Tibial nerve (tissue), 4 donors: ENCODE measurements at regions not wholly inside any gene's neighbourhood (a gene's known extent, or its start where the extent isn't known, plus 50 kb on each side); places are given as distances from the start of the nearest gene placed in this dataset.

ENCODE experiments used
- DNase-seq, 2 donors: peaks; one replicate each; pipeline ENCODE4 v3.0.0-alpha.2; 2019; ENCODE audit warnings: low spot score in 2 of 2
- H3K27ac ChIP-seq, 4 donors: fragments of 200-600 bp; sonication (generic) in 3 of 4; one replicate each; pipeline ENCODE4 v1.5.1; 2017 to 2019; ENCODE audit warnings: mild to moderate bottlenecking in 1 of 4
- H3K27me3 ChIP-seq, 2 donors: fragments of 200-600 bp; sonication (generic) in 1 of 2; one replicate each; pipeline versions ENCODE4 v1.5.1 to v1.6.0; 2017 to 2019
- H3K36me3 ChIP-seq, 3 donors: fragments of 200-600 bp; sonication (generic); one replicate each; pipeline ENCODE4 v1.5.1; 2018 to 2019
- H3K4me1 ChIP-seq, 4 donors: fragments of 200-600 bp; sonication (generic) in 3 of 4; one replicate each; pipeline ENCODE4 v1.5.1; 2017 to 2019
- H3K4me3 ChIP-seq, 4 donors: fragments of 200-600 bp; sonication (generic) in 3 of 4; one replicate each; pipeline ENCODE4 v1.5.1; 2017 to 2019; ENCODE audit warnings: mild to moderate bottlenecking in 1 of 4, moderate library complexity in 1 of 4
- H3K9me3 ChIP-seq, 4 donors: fragments of 200-600 bp; sonication (generic) in 3 of 4; one replicate each; pipeline ENCODE4 v1.5.1; 2017 to 2019
- CTCF ChIP-seq, 5 experiments: fragments of 200-600 bp in 3 of 5; fragments of 450-650 bp in 2 of 5; sonication (generic) in 3 of 5; IDR thresholded peaks; one replicate each; pipeline ENCODE4 v1.5.1; 2016 to 2019; ENCODE audit warnings: antibody characterized with exemption in 5 of 5, mild to moderate bottlenecking in 3 of 5, moderate library complexity in 2 of 5
- EP300 ChIP-seq, 2 donors: sonication (generic); formaldehyde crosslinking; IDR thresholded peaks; one replicate each; pipeline ENCODE4 v1.6.1; 2017; ENCODE audit warnings: antibody characterized with exemption in 2 of 2, mild to moderate bottlenecking in 1 of 2
- POLR2A ChIP-seq, 2 donors: fragments of 450-650 bp; IDR thresholded peaks; one replicate each; pipeline ENCODE4 v1.6.1; 2017; ENCODE audit warnings: antibody characterized with exemption in 2 of 2, mild to moderate bottlenecking in 2 of 2, moderate library complexity in 2 of 2
- WGBS, 2 donors: methylation state at CpG; one replicate each; pipeline ENCODE4 v1.1.5; 2018; 5-methylcytosine and 5-hydroxymethylcytosine counted together

GRCh38 chr5:84791730-84792129 is 407.1 kb upstream of the EDIL3 start:
- 68 to 73% methylated on average over 3 of the region's 3 CpGs for WGBS, 2 donors
- Histone ChIP-seq H3K4me3 (no peak overlapping the region), H3K27me3 (no peaks in the 10 kb centered on the region), H3K9me3 (peaks cover 0 to 5% (median 0%) of the 10 kb centered on the region in 4 donors), H3K36me3 (no peaks in the 10 kb centered on the region), H3K27ac (no peak overlapping the region), H3K4me1 (peaks cover 0 to 4% (median 0%) of the 10 kb centered on the region in 4 donors)
- DNase-seq = no peak
- TF ChIP-seq POLR2A (IDR thresholded peaks at IDR 0.05) (no peak), EP300 (IDR thresholded peaks at IDR 0.05) (no peak), CTCF (IDR thresholded peaks at IDR 0.05) (no peak)

- Histone ChIP-seq H3K27ac (peak overlapping the region in 1 of 4 donors; percentile 11), H3K27me3 (no peaks in the 10 kb centered on the region), H3K4me1 (peaks cover 0 to 4% (median 0%) of the 10 kb centered on the region in 4 donors), H3K4me3 (no peak overlapping the region), H3K36me3 (no peaks in the 10 kb centered on the region), H3K9me3 (peaks cover 0 to 5% (median 0%) of the 10 kb centered on the region in 4 donors)
- no peak for DNase-seq
- TF ChIP-seq POLR2A (IDR thresholded peaks at IDR 0.05) (no peak), CTCF (IDR thresholded peaks at IDR 0.05) (no peak), EP300 (IDR thresholded peaks at IDR 0.05) (no peak)
Measured at GRCh38 chr5:84791138-84791537, 406.5 kb upstream of the EDIL3 start.

- H3K27me3 ChIP-seq = no peaks in the 10 kb centered on the region
- H3K27ac ChIP-seq = peak overlapping the region in 1 of 4 donors; percentile 11
- H3K9me3 ChIP-seq = peaks cover 0 to 5% (median 0%) of the 10 kb centered on the region in 4 donors
- WGBS, 2 donors = 81 to 90% methylated on average over 1 of the region's 1 CpG
- no peak for DNase-seq
- peaks cover 0 to 4% (median 0%) of the 10 kb centered on the region in 4 donors for H3K4me1 ChIP-seq
- no peak overlapping the region for H3K4me3 ChIP-seq
- no peak for TF ChIP-seq EP300 (IDR thresholded peaks at IDR 0.05)
- no peak for TF ChIP-seq POLR2A (IDR thresholded peaks at IDR 0.05)
- TF ChIP-seq CTCF (IDR thresholded peaks at IDR 0.05) = no peak
- H3K36me3 ChIP-seq = no peaks in the 10 kb centered on the region
Measured at GRCh38 chr5:84790406-84790805, 405.7 kb upstream of the EDIL3 start.

- Histone ChIP-seq H3K27ac (no peak overlapping the region), H3K4me3 (no peak overlapping the region), H3K36me3 (no peaks in the 10 kb centered on the region), H3K4me1 (peaks cover 0 to 3% (median 0%) of the 10 kb centered on the region in 4 donors), H3K9me3 (no peaks in the 10 kb centered on the region), H3K27me3 (no peaks in the 10 kb centered on the region)
- TF ChIP-seq POLR2A (IDR thresholded peaks at IDR 0.05) (no peak), CTCF (IDR thresholded peaks at IDR 0.05) (no peak), EP300 (IDR thresholded peaks at IDR 0.05) (no peak)
- 96 to 98% methylated on average over 3 of the region's 3 CpGs for WGBS, 2 donors
- no peak for DNase-seq
Measured at GRCh38 chr5:84783003-84783402, 398.3 kb upstream of the EDIL3 start.

- no peak for TF ChIP-seq POLR2A (IDR thresholded peaks at IDR 0.05)
- TF ChIP-seq CTCF (IDR thresholded peaks at IDR 0.05) = no peak
- TF ChIP-seq EP300 (IDR thresholded peaks at IDR 0.05) = no peak
- WGBS, 2 donors = 50 to 55% methylated on average over 2 of the region's 2 CpGs
- Histone ChIP-seq H3K4me1 (peaks cover 0 to 3% (median 0%) of the 10 kb centered on the region in 4 donors), H3K36me3 (no peaks in the 10 kb centered on the region), H3K27me3 (no peaks in the 10 kb centered on the region), H3K9me3 (no peaks in the 10 kb centered on the region), H3K27ac (no peak overlapping the region), H3K4me3 (no peak overlapping the region)
- no peak for DNase-seq
Measured at GRCh38 chr5:84779186-84779585, 394.5 kb upstream of the EDIL3 start.
